Gastroesophageal sphincter (tissue), 4 donors: ENCODE measurements at regions not wholly inside any gene's neighbourhood (a gene's known extent, or its start where the extent isn't known, plus 50 kb on each side); places are given as distances from the start of the nearest gene placed in this dataset.

Experiments used
- ATAC-seq: fragments of 150-250 bp; one replicate; pipeline ENCODE4 v1.9.1; 2016; ENCODE audit warnings: mild to moderate bottlenecking, moderate library complexity
- H3K27ac ChIP-seq, 4 donors: fragments of 200-600 bp; sonication (generic) in 3 of 4; 1 replicate in 3 of 4; 2 replicates in 1 of 4; pipeline ENCODE4 v1.5.1; 2016 to 2019
- H3K27me3 ChIP-seq: fragments of 200-600 bp; sonication (generic); one replicate; pipeline ENCODE4 v1.5.1; 2019
- H3K36me3 ChIP-seq, 2 donors: fragments of 200-600 bp; sonication (generic); one replicate each; pipeline ENCODE4 v1.5.1; 2019; ENCODE audit warnings: control low read depth in 1 of 2
- H3K4me1 ChIP-seq, 3 donors: fragments of 200-600 bp; sonication (generic); 1 replicate in 2 of 3; 2 replicates in 1 of 3; pipeline ENCODE4 v1.5.1; 2016 to 2019; ENCODE audit warnings: control low read depth in 2 of 3
- H3K4me3 ChIP-seq, 2 donors: fragments of 200-600 bp; sonication (generic); one replicate each; pipeline ENCODE4 v1.5.1; 2019; ENCODE audit warnings: mild to moderate bottlenecking in 1 of 2, moderate library complexity in 1 of 2
- H3K9me3 ChIP-seq, 3 donors: fragments of 200-600 bp; sonication (generic); one replicate each; pipeline ENCODE4 v1.5.1; 2017 to 2019; ENCODE audit warnings: control low read depth in 2 of 3
- CTCF ChIP-seq, 4 experiments: fragments of 200-600 bp in 2 of 4; fragments of 450-650 bp in 2 of 4; sonication (generic) in 1 of 4; IDR thresholded peaks; one replicate each; pipeline ENCODE4 v1.5.1; 2017 to 2019; ENCODE audit warnings: antibody characterized with exemption in 4 of 4, mild to moderate bottlenecking in 2 of 4, moderate library complexity in 2 of 4
- EP300 ChIP-seq: sonication (generic); formaldehyde crosslinking; IDR thresholded peaks from one replicate; pipeline ENCODE4 v1.6.1; 2017; ENCODE audit warnings: antibody characterized with exemption, mild to moderate bottlenecking
- POLR2A ChIP-seq, 2 donors: fragments of 450-650 bp; IDR thresholded peaks; one replicate each; pipeline ENCODE4 v1.6.1; 2017; ENCODE audit warnings: antibody characterized with exemption in 2 of 2, mild to moderate bottlenecking in 2 of 2, moderate library complexity in 1 of 2
- POLR2AphosphoS5 ChIP-seq: sonication (generic); formaldehyde crosslinking; IDR thresholded peaks from one replicate; pipeline ENCODE4 v1.6.1; 2017; ENCODE audit warnings: antibody characterized with exemption
- WGBS, 2 donors: methylation state at CpG; one replicate each; pipeline ENCODE4 v1.1.5; 2018; ENCODE audit warnings: low coverage in 1 of 2; 5-methylcytosine and 5-hydroxymethylcytosine counted together

- TF ChIP-seq CTCF (IDR thresholded peaks at IDR 0.05) (no peak), EP300 (no peak), POLR2AphosphoS5 (no peak), POLR2A (IDR thresholded peaks at IDR 0.05) (no peak)
- Histone ChIP-seq H3K4me3 (no peak overlapping the region), H3K36me3 (no peaks in the 10 kb centered on the region), H3K9me3 (peaks cover 0 to 14% (median 2%) of the 10 kb centered on the region in 3 donors), H3K27me3 (peaks cover 44% of the 10 kb centered on the region), H3K4me1 (no peaks in the 10 kb centered on the region), H3K27ac (no peak overlapping the region)
- no peak for ATAC-seq
- 68 to 74% methylated on average over 8 of the region's 8 CpGs for WGBS, 2 donors
Measured at GRCh38 chr11:69355959-69356702, 62.2 kb downstream of the MYEOV start.

DNA sequence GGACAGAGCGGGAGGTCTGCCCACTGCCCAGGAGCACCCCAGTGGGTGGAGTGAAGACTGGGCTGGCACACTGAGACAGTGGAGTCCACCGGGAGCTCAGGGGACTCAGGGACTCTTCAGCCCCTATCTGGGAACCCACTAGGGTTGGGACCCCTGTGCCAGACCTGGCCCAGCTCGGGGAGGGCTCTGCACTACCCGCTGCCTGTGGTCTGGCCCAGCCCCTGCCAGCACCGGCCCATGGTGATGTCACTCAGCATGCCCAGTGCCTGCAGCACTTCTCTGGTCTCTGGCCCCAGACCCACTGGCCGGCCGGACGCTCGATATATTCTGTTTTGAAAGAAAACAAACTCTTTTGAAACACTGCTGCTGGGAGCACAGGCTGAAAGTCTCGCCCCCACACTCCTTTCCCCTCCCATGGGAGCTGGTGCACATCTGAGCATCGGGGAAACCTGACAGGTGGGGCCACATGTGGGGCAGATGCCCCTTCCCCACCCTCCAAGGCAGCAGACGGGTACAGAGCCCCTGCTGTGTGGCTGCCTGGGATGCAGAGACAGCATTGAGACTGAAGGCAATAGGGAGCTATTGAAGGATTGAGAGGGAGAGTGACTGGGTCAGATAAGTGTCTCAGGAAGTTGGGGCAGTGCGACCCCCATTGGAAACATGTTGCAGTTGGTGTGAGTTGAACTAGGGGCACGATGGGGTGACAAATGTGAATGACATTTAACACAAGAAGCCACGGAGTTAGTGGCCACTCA, 62.9 kb downstream of the MYEOV start:
- H3K4me1 ChIP-seq, result no peaks in the 10 kb centered on the region
- no peak for TF ChIP-seq POLR2AphosphoS5
- TF ChIP-seq POLR2A (IDR thresholded peaks at IDR 0.05), result no peak
- TF ChIP-seq EP300, result no peak
- no peak for TF ChIP-seq CTCF (IDR thresholded peaks at IDR 0.05)
- WGBS, 2 donors, result 69 to 75% methylated on average over 2 to 3 of the region's 15 CpGs

GRCh38 chr11:69357458-69358397, 63.8 kb downstream of the MYEOV start:
- peaks cover 44% of the 10 kb centered on the region for H3K27me3 ChIP-seq
- TF ChIP-seq POLR2AphosphoS5 (no peak), POLR2A (IDR thresholded peaks at IDR 0.05) (no peak), EP300 (no peak), CTCF (IDR thresholded peaks at IDR 0.05) (no peak)
- no peak overlapping the region for H3K27ac ChIP-seq
- WGBS, 2 donors, result 79 to 100% methylated on average over 3 of the region's 18 CpGs
- H3K4me3 ChIP-seq, result no peak overlapping the region
- no peaks in the 10 kb centered on the region for H3K4me1 ChIP-seq
- no peak for ATAC-seq
- H3K36me3 ChIP-seq, result no peaks in the 10 kb centered on the region
- H3K9me3 ChIP-seq, result peaks cover 0 to 14% (median 2%) of the 10 kb centered on the region in 3 donors

More for the DNA sequence above, 62.9 kb downstream of the MYEOV start:
- ATAC-seq, result no peak
- Histone ChIP-seq H3K9me3 (peaks cover 0 to 14% (median 2%) of the 10 kb centered on the region in 3 donors), H3K36me3 (no peaks in the 10 kb centered on the region), H3K4me3 (no peak overlapping the region), H3K27ac (no peak overlapping the region), H3K27me3 (peaks cover 44% of the 10 kb centered on the region)

- H3K27me3 ChIP-seq, result peaks cover 40% of the 10 kb centered on the region
- no peaks in the 10 kb centered on the region for H3K36me3 ChIP-seq
- no peaks in the 10 kb centered on the region for H3K4me1 ChIP-seq
- H3K4me3 ChIP-seq, result no peak overlapping the region
- peaks cover 0 to 14% (median 2%) of the 10 kb centered on the region in 3 donors for H3K9me3 ChIP-seq
- 90% methylated on average over 6 of the region's 8 CpGs; no CpG with 5 or more reads in 1 of the 2 donors for WGBS, 2 donors
- H3K27ac ChIP-seq, result no peak overlapping the region
- ATAC-seq, result no peak
- TF ChIP-seq CTCF (IDR thresholded peaks at IDR 0.05) (no peak), EP300 (no peak), POLR2AphosphoS5 (no peak), POLR2A (IDR thresholded peaks at IDR 0.05) (no peak)
Measured at GRCh38 chr11:69358398-69359020, 64.6 kb downstream of the MYEOV start.
